ENCODE measurements at regions not wholly inside any gene's neighbourhood (a gene's known extent, or its start where the extent isn't known, plus 50 kb on each side); places are given as distances from the start of the nearest gene placed in this dataset.
"Not testable (repeated sequence)": the region's sequence is repeated elsewhere in the genome, so short reads cannot be mapped to it uniquely, and the experiment has no call there.

- peaks cover 7% of the 10 kb centered on the region for H3K4me1 ChIP-seq
- Mint-ChIP-seq H3K27ac (ENCODE audit: unreplicated experiment) (no peak overlapping the region), H3K27me3 (ENCODE audit: insufficient read depth, unreplicated experiment) (no peaks in the 10 kb centered on the region), H3K36me3 (ENCODE audit: insufficient read depth, unreplicated experiment) (no peaks in the 10 kb centered on the region), H3K9me3 (ENCODE audit: unreplicated experiment) (no peaks in the 10 kb centered on the region), H3K4me1 (ENCODE audit: low read depth, unreplicated experiment) (peaks cover 12% of the 10 kb centered on the region), H3K4me3 (ENCODE audit: unreplicated experiment) (no peak overlapping the region)
- intact Hi-C loops (cut with micrococcal nuclease; ENCODE audit: unreplicated experiment): no loop called here
- TF ChIP-seq, protein P1, sequence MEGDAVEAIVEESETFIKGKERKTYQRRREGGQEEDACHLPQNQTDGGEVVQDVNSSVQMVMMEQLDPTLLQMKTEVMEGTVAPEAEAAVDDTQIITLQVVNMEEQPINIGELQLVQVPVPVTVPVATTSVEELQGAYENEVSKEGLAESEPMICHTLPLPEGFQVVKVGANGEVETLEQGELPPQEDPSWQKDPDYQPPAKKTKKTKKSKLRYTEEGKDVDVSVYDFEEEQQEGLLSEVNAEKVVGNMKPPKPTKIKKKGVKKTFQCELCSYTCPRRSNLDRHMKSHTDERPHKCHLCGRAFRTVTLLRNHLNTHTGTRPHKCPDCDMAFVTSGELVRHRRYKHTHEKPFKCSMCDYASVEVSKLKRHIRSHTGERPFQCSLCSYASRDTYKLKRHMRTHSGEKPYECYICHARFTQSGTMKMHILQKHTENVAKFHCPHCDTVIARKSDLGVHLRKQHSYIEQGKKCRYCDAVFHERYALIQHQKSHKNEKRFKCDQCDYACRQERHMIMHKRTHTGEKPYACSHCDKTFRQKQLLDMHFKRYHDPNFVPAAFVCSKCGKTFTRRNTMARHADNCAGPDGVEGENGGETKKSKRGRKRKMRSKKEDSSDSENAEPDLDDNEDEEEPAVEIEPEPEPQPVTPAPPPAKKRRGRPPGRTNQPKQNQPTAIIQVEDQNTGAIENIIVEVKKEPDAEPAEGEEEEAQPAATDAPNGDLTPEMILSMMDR (IDR thresholded peaks at IDR 0.05; ENCODE audit: insufficient read depth in 1 of 2, low read depth in 1 of 2, low read length in 1 of 2, severe bottlenecking in 1 of 2, unreplicated experiment in 1 of 2): no peak
- no peaks in the 10 kb centered on the region for H3K9me3 ChIP-seq
- no peak overlapping the region for H3K4me3 ChIP-seq (ENCODE audit: low read depth, low read length)
- no peak for DNase-seq
- ChIA-PET CTCF (interaction anchor here (0.6 kb wide), 1 partner anchor 232 kb away, joined by 3 read pairs; no protein-coding TSS in a partner anchor), POLR2A (no interaction called here)
- BruUV-seq (replicated peaks): no TSS peak
- H3K27me3 ChIP-seq (replicated peaks; ENCODE audit: control insufficient read depth, insufficient read depth, low read length): no peaks in the 10 kb centered on the region
- no peaks in the 10 kb centered on the region for H3K36me3 ChIP-seq (ENCODE audit: control insufficient read depth, insufficient read depth, low read length)
Observed at GRCh38 chr22:22697377-22698117, 53.1 kb downstream of the GGTLC2 start.

DNA sequence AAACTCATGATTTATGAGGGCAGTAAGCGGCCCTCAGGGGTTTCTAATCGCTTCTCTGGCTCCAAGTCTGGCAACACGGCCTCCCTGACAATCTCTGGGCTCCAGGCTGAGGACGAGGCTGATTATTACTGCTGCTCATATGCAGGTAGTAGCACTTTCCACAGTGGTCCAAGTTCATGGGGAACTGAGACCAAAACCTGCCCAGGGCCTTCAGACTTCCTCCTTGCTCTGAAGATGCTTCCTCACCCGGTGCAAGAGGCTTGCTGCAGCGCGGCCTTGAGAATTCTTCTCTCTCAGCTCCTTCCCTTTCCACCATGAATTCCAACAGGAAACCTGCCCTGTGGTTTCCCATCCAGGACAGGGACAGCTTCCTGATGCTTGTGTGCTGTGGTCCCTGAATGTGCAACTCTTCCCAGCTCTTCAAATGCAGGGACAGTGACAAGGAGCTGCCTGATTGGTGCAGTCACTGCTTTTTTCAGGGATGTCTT lies 53.9 kb downstream of the GGTLC2 start:
- no TSS peak for BruUV-seq (replicated peaks)
- H3K27me3 Mint-ChIP-seq (ENCODE audit: insufficient read depth, unreplicated experiment): no peaks in the 10 kb centered on the region
- no peak overlapping the region for H3K27ac Mint-ChIP-seq (ENCODE audit: unreplicated experiment)
- Histone ChIP-seq H3K27me3 (replicated peaks; ENCODE audit: control insufficient read depth, insufficient read depth, low read length) (no peaks in the 10 kb centered on the region), H3K9me3 (no peaks in the 10 kb centered on the region), H3K36me3 (ENCODE audit: control insufficient read depth, insufficient read depth, low read length) (no peaks in the 10 kb centered on the region), H3K4me1 (no peaks in the 10 kb centered on the region), H3K4me3 (ENCODE audit: low read depth, low read length) (no peak overlapping the region)
- no peaks in the 10 kb centered on the region for H3K9me3 Mint-ChIP-seq (ENCODE audit: unreplicated experiment)
- peaks cover 5% of the 10 kb centered on the region for H3K4me1 Mint-ChIP-seq (ENCODE audit: low read depth, unreplicated experiment)
- H3K4me3 Mint-ChIP-seq (ENCODE audit: unreplicated experiment): no peak overlapping the region
- no peaks in the 10 kb centered on the region for H3K36me3 Mint-ChIP-seq (ENCODE audit: insufficient read depth, unreplicated experiment)
- TF ChIP-seq, protein P1 (IDR thresholded peaks at IDR 0.05; ENCODE audit: insufficient read depth in 1 of 2, low read depth in 1 of 2, low read length in 1 of 2, severe bottlenecking in 1 of 2, unreplicated experiment in 1 of 2): no peak
- POLR2A ChIA-PET: no interaction called here
- intact Hi-C loops (cut with micrococcal nuclease; ENCODE audit: unreplicated experiment): no loop called here
- CTCF ChIA-PET: no interaction called here
- no peak for DNase-seq

DNA sequence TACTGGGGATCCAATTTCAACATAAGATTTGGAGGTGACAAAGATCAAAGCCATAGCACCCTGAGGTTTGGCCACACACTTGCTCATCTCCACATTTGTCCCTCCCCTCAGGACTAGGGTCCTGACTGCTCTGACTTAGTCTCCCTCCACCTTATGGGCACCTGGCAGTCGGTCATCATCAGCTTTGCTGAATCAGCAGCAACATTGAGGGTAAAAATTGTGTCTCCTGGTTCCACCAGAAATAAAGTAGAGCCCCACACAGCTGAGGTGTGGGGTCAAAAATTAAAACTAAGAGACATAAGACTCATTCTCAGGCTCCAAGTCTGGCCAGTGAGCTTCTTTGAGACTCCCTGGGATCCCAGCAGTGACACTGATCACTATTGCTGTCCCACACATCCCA lies 56.2 kb downstream of the GGTLC2 start:
- no peaks in the 10 kb centered on the region for H3K36me3 ChIP-seq (ENCODE audit: control insufficient read depth, insufficient read depth, low read length)
- CTCF ChIA-PET: interaction anchor here (1.0 kb wide), 1 partner anchor 236 kb away, joined by 4 read pairs; no protein-coding TSS in a partner anchor

DNA sequence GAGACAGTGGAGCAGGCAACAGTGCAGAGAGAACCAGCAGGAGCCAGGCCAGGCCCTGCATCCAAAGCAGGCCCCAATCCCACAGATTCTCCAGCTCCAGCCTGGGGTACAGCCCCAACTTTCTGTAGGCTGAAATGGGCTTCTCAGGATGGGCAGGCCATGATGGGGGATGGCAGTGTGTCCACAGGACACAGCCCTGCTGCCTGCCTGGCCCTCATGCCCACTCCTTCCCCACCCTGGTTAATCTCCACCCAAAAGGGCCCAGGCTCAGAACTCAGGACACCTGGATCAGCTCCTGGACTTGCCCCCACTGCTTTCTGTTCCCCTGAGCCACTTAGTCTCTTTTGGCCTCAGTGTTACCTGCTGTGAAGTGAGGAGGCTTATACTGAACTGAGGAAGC lies 57.1 kb downstream of the GGTLC2 start:
- H3K36me3 ChIP-seq (ENCODE audit: control insufficient read depth, insufficient read depth, low read length); H3K4me3 ChIP-seq (ENCODE audit: low read depth, low read length); BruUV-seq (replicated peaks); intact Hi-C loops (cut with micrococcal nuclease; ENCODE audit: unreplicated experiment); H3K9me3 ChIP-seq; H3K27me3 ChIP-seq (replicated peaks; ENCODE audit: control insufficient read depth, insufficient read depth, low read length); H3K4me1 ChIP-seq; POLR2A ChIA-PET; DNase-seq; H3K9me3 Mint-ChIP-seq (ENCODE audit: unreplicated experiment); H3K27ac Mint-ChIP-seq (ENCODE audit: unreplicated experiment); H3K27me3 Mint-ChIP-seq (ENCODE audit: insufficient read depth, unreplicated experiment); H3K4me3 Mint-ChIP-seq (ENCODE audit: unreplicated experiment); H3K4me1 Mint-ChIP-seq (ENCODE audit: low read depth, unreplicated experiment); H3K36me3 Mint-ChIP-seq (ENCODE audit: insufficient read depth, unreplicated experiment): not testable (repeated sequence)
- CTCF ChIA-PET: interaction anchor here (0.8 to 1.2 kb wide), 4 partner anchors 8 to 237 kb away, joined by 3 to 4 read pairs (median 3); no protein-coding TSS in a partner anchor

More for the DNA sequence above, 56.2 kb downstream of the GGTLC2 start:
- no peaks in the 10 kb centered on the region for H3K4me1 Mint-ChIP-seq (ENCODE audit: low read depth, unreplicated experiment)
- no peak overlapping the region for H3K4me3 ChIP-seq (ENCODE audit: low read depth, low read length)
- H3K4me1 ChIP-seq: no peaks in the 10 kb centered on the region
- TF ChIP-seq, protein P1 (IDR thresholded peaks at IDR 0.05; ENCODE audit: insufficient read depth in 1 of 2, low read depth in 1 of 2, low read length in 1 of 2, severe bottlenecking in 1 of 2, unreplicated experiment in 1 of 2): no peak
- no peak overlapping the region for H3K4me3 Mint-ChIP-seq (ENCODE audit: unreplicated experiment)
- intact Hi-C loops (cut with micrococcal nuclease; ENCODE audit: unreplicated experiment): no loop called here
- H3K27me3 ChIP-seq (replicated peaks; ENCODE audit: control insufficient read depth, insufficient read depth, low read length): no peaks in the 10 kb centered on the region
- no peak for DNase-seq
- H3K27me3 Mint-ChIP-seq (ENCODE audit: insufficient read depth, unreplicated experiment): no peaks in the 10 kb centered on the region
- no peaks in the 10 kb centered on the region for H3K9me3 ChIP-seq
- H3K9me3 Mint-ChIP-seq (ENCODE audit: unreplicated experiment): no peaks in the 10 kb centered on the region
- BruUV-seq (replicated peaks): no TSS peak
- POLR2A ChIA-PET: no interaction called here
- no peak overlapping the region for H3K27ac Mint-ChIP-seq (ENCODE audit: unreplicated experiment)
- H3K36me3 Mint-ChIP-seq (ENCODE audit: insufficient read depth, unreplicated experiment): no peaks in the 10 kb centered on the region

Measured in Caco-2 (cell line).